ENCODE measurements at regions not wholly inside any gene's neighbourhood (a gene's known extent, or its start where the extent isn't known, plus 50 kb on each side); places are given as distances from the start of the nearest gene placed in this dataset.

- in situ Hi-C loops (cut with MboI; ENCODE audit: low pct_ligation_motif_present in 1 of 4, low pct_unique_long_range_greater_than_20kb in 1 of 4, low sequenced_read_pairs in 3 of 4) (no loop called here), intact Hi-C loops (cut with DNase I; ENCODE audit: low total_unique reads) (no loop called here)
- Histone ChIP-seq H3K36me3 (no peaks in the 10 kb centered on the region), H3K4me3 (no peak overlapping the region), H3K27me3 (peaks cover 6% of the 10 kb centered on the region), H3K9me3 (no peaks in the 10 kb centered on the region), H3K4me1 (no peaks in the 10 kb centered on the region), H3K27ac (no peak overlapping the region)
- no peak for TF ChIP-seq EP300 (IDR thresholded peaks at IDR 0.05; ENCODE audit: low read depth)
- TF ChIP-seq POLR2A (IDR thresholded peaks at IDR 0.05): no peak
- no peak for TF ChIP-seq CTCF (IDR thresholded peaks at IDR 0.05)
- no peak for TF ChIP-seq POLR2AphosphoS5 (IDR thresholded peaks at IDR 0.05)
- 19 to 47% methylated on average over 2 to 4 of the region's 4 CpGs for WGBS, 2 donors (ENCODE audit: low coverage in 1 of 2)
- no peak for DNase-seq
Measured at GRCh38 chr11:134783234-134783633, 371.2 kb upstream of the B3GAT1 start.

- Histone ChIP-seq H3K9me3 (no peaks in the 10 kb centered on the region), H3K4me1 (no peaks in the 10 kb centered on the region), H3K4me3 (no peak overlapping the region), H3K27me3 (peaks cover 5% of the 10 kb centered on the region), H3K27ac (no peak overlapping the region), H3K36me3 (no peaks in the 10 kb centered on the region)
- in situ Hi-C loops (cut with MboI; ENCODE audit: low pct_ligation_motif_present in 1 of 4, low pct_unique_long_range_greater_than_20kb in 1 of 4, low sequenced_read_pairs in 3 of 4) (no loop called here), intact Hi-C loops (cut with DNase I; ENCODE audit: low total_unique reads) (no loop called here)
- no peak for TF ChIP-seq POLR2A (IDR thresholded peaks at IDR 0.05)
- TF ChIP-seq EP300 (IDR thresholded peaks at IDR 0.05; ENCODE audit: low read depth): no peak
- no peak for TF ChIP-seq CTCF (IDR thresholded peaks at IDR 0.05)
- TF ChIP-seq POLR2AphosphoS5 (IDR thresholded peaks at IDR 0.05): no peak
- 25 to 30% methylated on average over 2 to 3 of the region's 3 CpGs for WGBS, 2 donors (ENCODE audit: low coverage in 1 of 2)
- DNase-seq: no peak
Measured at GRCh38 chr11:134781380-134781866, 369.4 kb upstream of the B3GAT1 start.

GRCh38 chr11:134780486-134781147 is 368.6 kb upstream of the B3GAT1 start:
- H3K27me3 ChIP-seq: no peaks in the 10 kb centered on the region
- H3K4me3 ChIP-seq: no peak overlapping the region
- in situ Hi-C loops (cut with MboI; ENCODE audit: low pct_ligation_motif_present in 1 of 4, low pct_unique_long_range_greater_than_20kb in 1 of 4, low sequenced_read_pairs in 3 of 4) (no loop called here), intact Hi-C loops (cut with DNase I; ENCODE audit: low total_unique reads) (no loop called here)
- DNase-seq: no peak
- TF ChIP-seq POLR2AphosphoS5 (IDR thresholded peaks at IDR 0.05): no peak
- no peak for TF ChIP-seq CTCF (IDR thresholded peaks at IDR 0.05)
- no peak for TF ChIP-seq POLR2A (IDR thresholded peaks at IDR 0.05)
- no peak for TF ChIP-seq EP300 (IDR thresholded peaks at IDR 0.05; ENCODE audit: low read depth)
- no peaks in the 10 kb centered on the region for H3K4me1 ChIP-seq
- H3K27ac ChIP-seq: no peak overlapping the region
- no peaks in the 10 kb centered on the region for H3K36me3 ChIP-seq
- H3K9me3 ChIP-seq: no peaks in the 10 kb centered on the region
- WGBS, 2 donors (ENCODE audit: low coverage in 1 of 2): 42 to 51% methylated on average over 4 of the region's 4 CpGs

DNA sequence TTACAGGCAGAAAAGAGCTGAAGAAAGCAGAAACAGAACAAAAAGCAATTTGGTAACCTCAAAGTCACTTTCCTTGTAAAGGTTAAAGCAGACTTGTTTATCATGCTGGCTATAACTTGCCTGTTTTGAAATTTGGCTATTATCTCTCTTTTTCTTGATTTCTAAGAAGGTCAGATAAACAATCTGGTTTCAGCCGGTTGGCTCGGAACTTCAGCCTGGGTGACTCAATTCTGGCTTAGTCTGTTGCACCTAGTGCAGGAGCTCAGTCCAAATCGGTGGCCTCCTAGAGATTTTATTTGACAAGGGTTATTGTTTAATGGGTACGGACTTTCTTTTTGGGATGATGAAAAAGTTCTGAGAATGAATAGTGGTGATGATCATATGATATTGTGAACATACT is 367.1 kb upstream of the B3GAT1 start:
- no peak for DNase-seq
- H3K9me3 ChIP-seq: no peaks in the 10 kb centered on the region
- no peaks in the 10 kb centered on the region for H3K36me3 ChIP-seq
- H3K4me1 ChIP-seq: no peaks in the 10 kb centered on the region
- no peak overlapping the region for H3K4me3 ChIP-seq
- no peaks in the 10 kb centered on the region for H3K27me3 ChIP-seq
- in situ Hi-C loops (cut with MboI; ENCODE audit: low pct_ligation_motif_present in 1 of 4, low pct_unique_long_range_greater_than_20kb in 1 of 4, low sequenced_read_pairs in 3 of 4) (no loop called here), intact Hi-C loops (cut with DNase I; ENCODE audit: low total_unique reads) (no loop called here)
- H3K27ac ChIP-seq: no peak overlapping the region
- 61 to 76% methylated on average over 3 to 4 of the region's 4 CpGs for WGBS, 2 donors (ENCODE audit: low coverage in 1 of 2)
- no peak for TF ChIP-seq POLR2A (IDR thresholded peaks at IDR 0.05)
- no peak for TF ChIP-seq EP300 (IDR thresholded peaks at IDR 0.05; ENCODE audit: low read depth)
- no peak for TF ChIP-seq POLR2AphosphoS5 (IDR thresholded peaks at IDR 0.05)
- TF ChIP-seq CTCF (IDR thresholded peaks at IDR 0.05): no peak
